Dedifferentiated amniotic fluid mesenchymal stem cell (primary cell): ENCODE measurements at regions not wholly inside any gene's neighbourhood (a gene's known extent, or its start where the extent isn't known, plus 50 kb on each side); places are given as distances from the start of the nearest gene placed in this dataset.

Experiments used
- DNase-seq: peaks from one replicate; pipeline ENCODE4 v3.0.0-alpha.2; 2016; ENCODE audit errors: extremely low spot score

DNA sequence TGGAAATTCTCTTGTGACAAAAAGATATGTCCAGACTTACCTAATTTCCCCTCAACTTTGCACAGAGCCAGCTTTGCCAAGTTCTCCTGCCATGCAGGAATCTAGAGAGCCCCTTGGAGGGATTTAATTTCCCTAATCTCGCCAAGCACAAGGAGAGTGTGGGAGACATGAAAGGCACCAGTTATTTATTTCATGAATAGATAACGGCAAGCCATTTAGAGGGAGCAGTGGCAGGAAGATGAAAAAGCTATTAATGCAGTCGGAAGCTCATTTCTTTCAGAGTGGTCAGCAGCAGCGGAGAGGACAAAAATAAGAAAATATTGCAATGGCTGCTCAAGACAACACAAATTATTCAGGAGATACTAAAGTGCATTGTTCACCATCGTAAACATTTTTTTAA, 150.9 kb upstream of the WSCD2 start:
- DNase-seq: no peak

DNA sequence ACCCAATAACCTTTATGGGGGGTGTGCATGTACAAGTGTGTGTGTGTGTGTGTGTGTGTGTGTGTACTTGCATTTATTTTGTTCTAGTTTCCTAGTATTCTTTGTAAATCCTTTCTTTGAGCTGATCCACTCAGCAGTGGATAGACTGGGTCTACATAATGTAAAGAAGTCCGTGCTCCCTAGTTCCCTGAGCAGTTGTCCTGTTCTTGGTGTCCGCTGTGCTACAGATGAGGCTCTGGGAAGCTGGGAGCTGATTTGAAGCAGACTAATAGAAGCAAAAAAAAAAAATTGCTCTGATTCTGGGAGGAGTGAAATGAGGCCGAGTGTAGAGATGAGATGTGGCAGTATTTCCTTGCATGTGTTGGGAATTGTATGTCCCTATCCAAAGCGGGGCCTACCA, 150.4 kb upstream of the WSCD2 start:
- no peak for DNase-seq

DNA sequence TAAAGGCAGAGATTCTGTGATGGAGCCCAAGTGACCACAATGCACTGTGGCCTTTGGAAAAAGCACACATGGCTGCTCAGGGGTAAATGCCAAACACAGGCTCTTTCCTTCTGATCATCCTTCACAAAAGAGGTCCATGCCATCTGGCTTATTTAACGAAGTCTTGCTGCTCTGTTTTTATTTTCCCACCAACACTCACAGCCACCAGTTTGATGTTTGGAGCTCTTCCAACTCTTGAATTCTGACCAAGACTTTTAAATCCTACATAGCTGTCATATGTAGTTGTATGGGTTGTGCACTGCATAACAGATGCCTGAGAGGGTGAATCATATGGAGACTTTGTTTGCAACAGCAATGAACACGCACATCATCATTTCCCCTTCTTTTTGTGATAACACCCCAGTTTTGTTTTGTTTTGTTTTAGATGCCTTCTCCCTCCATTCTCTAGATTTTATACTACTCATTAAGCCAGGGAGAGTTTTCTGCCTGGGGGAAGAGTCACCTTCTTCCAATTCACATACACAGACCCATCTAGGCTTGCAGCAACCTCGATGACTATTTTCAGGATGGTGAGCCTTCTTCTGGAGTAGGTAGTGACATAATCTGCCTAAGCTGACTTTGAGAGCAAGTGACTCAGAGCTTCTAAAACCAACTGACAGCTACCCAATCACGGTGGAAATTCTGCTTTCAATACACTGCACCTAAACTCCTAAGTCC, 145.2 kb upstream of the WSCD2 start:
- no peak for DNase-seq

DNA sequence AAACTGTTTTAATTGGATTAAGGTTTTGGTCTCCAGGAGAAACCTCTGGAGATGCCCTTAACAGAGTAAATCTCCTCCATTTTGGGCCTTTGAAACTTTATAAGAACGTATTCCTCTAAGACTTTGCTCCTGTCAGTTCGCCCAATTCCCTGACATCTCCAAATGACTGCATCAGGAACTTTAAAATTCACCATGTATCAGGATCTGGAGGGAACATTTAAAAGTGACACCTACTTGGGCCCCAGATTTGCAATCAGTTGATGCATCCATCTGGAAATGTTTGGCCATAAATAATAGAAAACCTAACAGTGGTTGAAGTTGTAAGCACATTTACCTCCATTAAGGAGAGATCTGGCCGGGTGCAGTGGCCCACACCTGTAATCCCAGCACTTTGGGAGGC, 144.1 kb upstream of the WSCD2 start:
- no peak for DNase-seq

DNA sequence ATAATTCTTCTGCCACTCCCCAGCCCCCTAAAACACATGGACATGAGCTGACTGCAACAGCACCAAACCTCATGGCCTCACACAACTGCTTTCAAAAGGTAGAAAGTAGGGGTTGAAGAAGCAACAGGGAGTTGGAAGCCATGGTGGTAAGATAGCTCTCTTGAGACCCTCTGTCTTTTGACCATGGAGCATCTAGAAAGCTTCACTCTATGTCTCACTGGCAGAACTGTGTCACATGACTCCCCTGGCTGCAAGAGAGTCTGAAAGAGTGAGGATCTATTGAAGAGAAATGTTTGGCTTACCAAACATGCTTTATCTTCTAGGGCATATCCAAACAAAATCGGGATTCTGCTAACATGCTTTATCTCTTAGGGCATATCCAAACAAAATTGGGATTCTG, 142.9 kb upstream of the WSCD2 start:
- no peak for DNase-seq

DNA sequence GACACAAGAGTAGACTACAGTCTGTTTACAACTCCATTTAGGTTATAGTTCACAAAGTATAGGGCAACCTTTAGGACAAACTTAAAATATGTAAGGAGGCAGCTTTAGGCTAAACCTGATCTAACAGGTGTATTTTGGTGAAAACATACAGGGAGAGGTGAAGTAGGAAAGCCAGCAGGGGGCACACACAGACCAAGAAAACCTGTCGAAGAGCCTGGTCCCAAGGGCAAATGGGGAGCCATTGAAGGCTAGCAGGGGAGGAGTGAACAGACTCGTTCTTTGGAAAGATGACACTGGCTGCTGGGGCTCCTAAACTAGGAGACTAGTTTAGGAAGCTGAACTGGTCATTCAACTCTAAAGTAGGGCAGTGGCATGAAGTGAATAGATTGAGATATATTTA, 138.8 kb upstream of the WSCD2 start:
- no peak for DNase-seq

DNA sequence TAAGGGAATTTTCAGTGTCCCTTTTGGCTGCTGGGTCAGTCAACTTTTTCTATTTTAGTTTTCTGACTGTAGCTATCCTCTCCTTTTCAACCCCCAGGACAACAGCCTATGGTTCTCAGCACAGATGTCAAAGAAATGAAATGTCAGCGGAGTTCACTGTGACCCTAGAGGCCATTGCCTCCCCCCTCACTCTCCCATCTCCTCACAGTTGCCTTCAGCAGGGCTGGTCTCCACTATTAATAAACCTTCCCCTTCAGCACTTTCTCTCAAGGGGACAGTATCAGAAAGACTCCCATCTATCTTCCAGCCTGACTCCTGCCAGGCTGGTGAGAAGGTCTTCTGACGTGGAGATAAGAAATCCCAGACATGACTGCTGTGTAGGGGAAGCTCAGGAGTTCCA, 137.1 kb upstream of the WSCD2 start:
- DNase-seq: no peak

DNA sequence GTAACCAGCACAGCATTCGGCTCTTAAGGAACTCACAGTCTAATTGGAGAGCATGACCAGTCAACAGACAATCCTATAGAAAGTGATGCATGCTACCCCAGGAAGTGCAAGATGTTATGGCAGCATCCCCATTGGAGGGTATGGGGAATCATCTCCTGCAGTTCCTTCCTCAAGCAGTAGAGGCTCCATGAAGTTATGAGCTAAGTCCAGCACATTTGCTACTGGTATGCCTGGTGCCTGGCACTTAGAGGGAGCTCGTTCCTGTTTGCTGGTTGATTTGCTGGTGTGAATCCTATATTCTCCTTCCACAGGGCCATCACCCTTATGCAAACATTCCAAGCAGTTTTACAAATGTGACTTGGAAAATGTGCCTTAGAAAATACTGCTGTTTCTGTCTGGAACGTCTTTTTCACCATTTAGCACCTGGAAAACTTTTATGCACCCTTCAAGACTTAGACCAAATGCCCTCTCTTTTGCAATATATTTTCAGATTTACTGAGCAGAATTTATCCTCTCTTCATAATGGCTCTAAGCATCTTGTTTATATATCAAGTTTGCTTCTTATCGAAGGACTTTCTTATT, 136.1 kb upstream of the WSCD2 start:
- DNase-seq: no peak

DNA sequence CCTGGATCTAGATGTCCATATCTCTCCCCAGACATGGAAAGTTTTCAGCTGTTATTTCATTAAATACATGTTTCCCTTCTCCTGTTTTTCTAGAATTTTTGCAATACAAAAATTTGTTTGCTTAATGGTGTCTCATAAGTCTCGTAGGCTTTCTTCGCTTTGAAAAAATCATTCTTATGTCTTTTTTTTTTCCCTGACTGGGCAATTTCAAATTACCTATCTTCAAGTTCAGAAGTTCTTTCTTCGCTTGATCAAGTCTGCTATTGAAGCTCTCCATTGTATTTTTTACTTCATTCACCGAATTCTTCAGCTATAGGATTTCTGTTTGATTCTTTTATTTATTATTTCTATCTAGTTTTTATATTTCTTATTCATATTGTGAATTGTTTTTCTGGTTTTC, 130.2 kb upstream of the WSCD2 start:
- no peak for DNase-seq

DNA sequence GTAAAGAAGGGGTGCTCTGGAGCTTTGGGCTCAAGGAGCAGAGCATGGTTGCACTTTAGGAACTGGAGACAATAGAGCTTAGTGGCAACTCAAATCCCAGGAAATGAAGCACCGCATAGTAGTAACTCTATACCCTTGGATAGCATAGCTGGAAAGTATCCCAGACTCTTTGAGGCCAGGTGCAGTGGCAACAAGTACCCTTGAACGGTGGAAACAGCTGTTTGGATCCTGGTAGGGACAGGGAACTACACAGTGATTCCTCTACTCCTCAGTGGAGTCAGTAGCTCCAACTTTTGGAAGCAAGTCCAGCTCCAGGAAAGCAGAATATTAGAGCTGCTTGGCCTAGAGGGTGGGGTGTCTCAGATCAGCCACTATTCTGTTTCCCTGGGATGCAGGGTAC, 129.0 kb upstream of the WSCD2 start:
- no peak for DNase-seq

DNA sequence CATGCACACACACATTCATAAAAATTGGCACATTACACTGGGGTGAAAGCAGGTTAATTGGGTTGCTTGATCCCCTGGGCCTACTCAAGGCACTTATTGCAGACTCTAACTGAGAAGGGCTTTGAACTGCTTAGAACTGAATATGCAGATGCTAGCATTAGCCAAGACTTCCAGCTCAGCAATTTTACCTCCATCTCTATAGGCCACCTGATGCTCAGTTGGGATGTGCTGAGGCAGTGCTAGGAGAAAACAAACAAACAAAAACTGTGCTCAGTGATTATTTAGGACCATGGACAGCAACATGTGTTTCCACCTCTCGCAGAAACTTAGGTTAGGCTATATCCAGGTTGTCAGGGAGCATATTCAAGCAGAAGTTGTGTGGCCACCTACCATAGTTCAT, 124.8 kb upstream of the WSCD2 start:
- DNase-seq: no peak

DNA sequence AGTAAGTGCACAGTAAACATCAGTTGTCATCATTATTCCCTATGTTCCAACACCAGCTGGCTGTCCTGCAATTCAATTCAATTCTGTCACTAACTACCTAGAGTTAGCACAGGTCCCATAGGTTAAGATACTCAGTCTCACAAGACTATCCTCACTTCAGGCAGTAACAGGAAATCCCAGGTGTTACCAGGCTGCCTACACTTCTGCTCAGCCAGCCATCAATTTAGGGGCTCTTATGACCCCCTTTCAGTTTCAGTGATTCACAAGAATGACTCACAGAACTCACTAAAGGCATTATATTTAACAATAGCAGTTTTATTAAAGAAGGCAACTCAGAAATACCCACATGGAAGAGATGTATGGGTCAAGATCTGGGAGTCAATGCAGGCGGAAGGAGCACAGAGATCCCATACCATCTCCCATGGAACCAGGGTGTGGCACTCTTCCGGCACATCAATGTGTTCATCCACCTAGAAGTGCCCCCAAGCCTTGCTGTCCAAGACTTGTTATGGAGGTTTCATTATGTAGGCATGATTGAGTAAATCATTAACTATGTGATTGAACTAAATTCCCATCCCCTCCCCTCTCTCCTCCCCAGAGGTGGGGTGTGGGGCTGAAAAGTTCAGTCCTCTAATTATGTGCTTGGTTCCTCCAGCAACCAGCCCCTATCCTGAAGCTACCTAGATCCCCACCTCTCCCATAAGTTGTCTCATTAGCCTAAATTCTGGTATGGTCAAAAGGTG, 120.8 kb upstream of the WSCD2 start:
- DNase-seq: no peak

DNA sequence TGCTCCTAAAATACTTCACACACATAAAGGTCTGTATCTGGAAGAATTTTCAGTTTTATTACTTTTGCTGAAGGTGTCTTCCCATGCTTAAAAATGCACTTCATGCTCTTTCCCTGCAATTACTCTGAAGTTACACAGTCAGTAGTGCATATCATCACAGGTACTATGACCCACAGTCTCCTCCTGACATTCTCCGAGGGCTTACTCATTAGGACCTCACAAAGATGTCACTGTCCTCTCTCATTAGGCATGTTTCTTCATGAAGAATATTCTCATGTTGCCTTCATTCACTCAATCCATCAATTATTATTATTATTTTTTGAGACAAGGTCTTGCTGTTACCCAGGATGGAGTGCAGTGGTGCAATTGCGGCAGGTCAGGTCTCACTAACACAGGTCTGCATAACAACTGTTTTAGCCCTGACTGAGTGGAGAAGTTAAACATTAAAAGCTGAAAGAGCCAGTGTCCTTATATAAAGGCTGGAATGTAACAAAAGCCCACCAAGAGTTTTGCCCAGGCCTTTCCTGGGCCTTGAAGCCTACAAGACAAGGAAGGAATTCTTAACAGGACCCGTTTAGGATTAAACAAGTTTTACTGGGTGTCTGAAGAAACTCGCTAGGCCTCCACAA, 119.5 kb upstream of the WSCD2 start:
- DNase-seq: no peak

DNA sequence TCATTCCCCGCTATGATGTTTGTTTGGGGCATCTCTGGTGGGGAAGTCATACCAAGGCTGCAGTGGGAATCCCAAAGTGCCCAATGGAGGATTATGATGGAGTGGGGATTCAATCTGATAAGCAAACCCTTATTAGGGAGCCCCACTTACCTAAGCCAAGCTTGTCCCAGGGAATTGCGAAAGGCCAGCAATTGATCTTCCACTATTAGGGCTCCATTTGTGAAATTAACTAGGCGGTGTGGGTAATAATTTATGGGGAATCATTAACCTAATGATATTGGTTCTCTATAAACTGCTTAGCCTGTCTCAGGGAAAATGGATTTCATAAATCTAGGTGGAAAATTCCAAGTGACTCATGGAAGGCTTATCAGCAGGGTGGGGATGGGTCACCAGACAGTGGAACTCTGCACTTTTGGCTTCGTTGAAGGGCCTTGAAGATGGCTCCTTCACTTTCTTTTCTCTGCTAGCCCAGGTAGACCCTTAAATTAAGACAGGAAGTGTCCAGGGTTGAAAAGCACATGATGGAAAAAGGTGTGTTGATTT, 113.0 kb upstream of the WSCD2 start:
- DNase-seq: no peak

DNA sequence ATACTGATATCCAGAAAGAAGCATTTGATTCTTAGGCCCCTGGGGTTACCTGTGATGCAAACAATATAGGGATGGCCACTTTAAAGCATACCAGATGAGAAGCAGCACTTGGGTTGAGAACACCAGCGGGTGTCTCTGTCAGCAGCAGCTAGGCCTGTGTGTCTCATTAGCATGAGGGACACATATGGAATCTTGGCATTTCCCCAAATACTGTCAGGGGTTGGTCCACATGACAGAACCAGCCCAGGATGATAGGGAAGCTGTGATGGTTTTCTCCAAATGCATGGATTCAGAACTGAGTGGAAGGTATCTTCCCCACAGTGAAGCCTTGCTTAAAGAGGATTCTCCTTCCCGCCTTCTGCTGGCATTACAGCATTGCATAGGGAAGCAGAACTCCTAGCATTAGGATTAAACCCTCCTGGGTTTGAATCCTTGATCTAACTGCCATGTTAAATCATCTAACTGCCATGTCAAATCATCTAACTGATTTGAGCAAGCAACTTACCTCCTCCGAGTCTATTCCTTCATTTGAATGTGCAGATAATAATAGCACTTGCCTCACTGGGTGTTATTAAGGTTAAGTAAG, 111.5 kb upstream of the WSCD2 start:
- DNase-seq: no peak

DNA sequence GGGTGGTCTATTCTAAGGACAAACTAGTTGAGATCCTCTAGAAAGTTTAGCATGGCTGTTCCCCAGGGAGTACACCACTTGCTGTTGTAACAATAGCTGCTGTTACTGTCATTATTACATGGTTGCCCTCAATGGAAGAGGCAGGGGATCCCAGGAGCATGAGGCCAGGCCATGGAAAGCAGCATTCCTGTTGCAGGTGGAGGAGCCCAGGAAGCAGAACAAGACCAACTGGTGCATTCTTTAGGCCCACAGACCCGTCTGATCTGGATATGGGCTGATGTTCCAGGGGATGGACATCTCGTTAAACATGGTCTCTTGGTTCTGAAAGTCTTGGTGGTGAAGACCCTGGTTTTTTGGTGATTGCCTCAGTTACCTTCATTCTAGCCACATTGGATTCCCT, 109.2 kb upstream of the WSCD2 start:
- no peak for DNase-seq

DNA sequence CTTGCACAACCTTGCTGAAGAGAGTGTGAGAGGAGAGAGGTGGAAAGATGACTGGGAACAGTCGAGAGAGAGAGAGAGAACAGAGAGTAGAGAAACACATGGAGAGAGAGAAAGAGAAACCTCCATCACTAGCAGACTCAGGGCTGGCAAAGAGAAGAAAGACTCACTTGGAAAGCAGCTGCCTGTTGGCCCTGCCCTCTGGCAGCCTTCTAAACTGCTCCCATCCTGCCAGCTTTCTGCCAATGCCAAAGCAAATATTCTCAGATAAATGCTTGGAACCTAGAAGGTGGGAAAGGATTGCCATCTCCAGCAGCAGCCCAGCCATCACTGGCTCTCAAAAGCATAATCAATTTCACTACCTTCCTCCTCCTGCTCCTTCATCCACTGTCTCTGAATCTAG, 107.9 kb upstream of the WSCD2 start:
- no peak for DNase-seq

DNA sequence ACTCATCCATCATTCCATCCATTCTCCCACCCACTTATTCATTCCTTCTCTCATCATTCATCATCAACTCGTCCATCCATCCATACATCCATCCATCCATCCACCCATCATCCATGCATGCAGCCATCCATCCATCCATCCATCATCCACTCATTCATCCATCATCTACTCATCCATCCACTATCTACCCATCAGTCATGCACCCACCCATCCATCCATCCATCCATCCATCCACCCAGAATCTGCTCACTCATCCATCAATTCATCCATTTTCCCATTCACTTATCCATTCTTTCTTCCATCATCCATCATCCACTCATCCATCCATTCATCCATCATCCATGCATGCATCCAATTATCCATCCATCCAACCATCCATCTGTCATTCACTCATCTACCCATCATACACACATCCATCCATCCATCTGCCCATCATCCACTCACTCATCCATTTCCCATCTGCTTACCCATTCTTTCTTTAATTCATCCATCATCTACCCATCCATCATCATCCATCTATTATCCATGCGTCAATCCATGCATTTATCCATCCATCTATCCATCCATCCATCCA, 107.1 kb upstream of the WSCD2 start:
- no peak for DNase-seq

DNA sequence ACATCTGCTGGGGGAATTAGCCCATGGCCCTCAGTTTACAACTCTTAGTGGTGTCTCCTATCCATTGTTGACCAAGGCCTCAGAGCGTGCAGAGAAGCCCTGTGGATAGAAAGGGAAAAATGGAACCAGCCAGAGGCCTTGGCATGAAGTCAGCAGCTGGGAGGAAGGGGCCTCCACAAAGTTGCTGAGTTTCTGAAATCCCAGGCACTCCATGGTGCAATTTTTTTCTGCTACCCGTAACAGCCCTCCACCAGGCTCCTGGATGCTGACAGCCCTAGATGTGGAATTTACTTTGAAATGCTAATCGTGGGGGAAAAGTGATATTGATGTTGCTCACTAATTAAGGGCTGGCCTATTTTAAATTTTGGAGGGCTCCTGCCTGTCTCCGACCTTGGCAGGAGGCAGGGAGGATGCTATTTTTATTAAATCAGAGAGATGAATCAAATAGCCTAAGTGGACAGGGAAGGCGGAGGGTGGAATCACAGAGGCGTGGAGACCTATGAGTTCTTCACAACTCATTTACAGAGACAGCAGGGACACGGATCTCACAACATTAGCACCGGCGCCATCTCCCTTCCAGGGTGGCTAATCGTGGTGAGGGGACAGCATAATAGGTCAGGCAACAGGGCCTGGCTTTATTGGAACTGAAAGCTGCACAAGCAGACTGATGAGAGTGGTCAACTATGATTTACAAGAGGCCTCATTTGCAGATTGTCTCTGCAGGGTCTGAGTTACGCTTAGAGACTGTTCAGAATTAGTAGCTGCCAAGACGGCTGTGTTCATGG, 99.8 kb upstream of the WSCD2 start:
- DNase-seq: no peak

DNA sequence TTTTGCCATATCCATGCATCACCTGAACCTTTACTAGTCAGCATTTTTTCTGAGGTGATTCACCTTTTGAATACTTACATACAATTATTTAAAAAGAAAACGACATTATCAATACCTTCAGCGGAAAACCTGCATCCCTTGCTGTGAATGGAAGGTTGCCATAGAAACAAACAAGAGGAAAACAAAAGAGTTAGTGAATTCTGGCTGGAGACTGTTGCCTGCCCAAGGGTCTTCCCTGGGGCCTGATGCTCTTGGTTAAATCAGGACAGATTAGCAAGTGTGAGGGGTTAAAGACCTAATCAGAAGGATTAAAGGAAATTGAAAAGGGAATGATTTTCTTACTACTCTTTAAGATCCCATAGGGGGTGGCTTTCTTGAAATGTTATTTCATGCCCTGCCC, 96.0 kb upstream of the WSCD2 start:
- DNase-seq: no peak

DNA sequence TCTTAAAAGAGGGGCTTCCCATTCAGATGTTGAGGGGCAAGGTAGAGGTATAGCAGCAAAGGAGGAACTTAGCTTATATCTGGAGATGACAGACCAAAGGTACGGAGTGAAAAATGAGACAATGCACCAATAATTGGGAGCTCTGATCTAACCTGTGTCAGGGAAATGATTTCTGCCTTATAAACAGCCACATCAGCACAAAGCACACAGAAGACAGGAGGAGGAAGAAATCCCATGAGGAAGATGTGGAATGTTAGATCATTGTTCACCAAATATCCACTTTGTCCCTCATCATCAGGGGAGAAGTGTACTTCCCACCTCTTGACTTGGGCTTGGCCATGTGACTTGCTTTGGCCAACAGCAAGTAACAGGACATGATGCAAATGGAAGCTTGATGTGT, 93.7 kb upstream of the WSCD2 start:
- DNase-seq: no peak
